HG02885 (cell line): ENCODE measurements at regions not wholly inside any gene's neighbourhood (a gene's known extent, or its start where the extent isn't known, plus 50 kb on each side); places are given as distances from the start of the nearest gene placed in this dataset.
"Not testable (repeated sequence)": the region's sequence is repeated elsewhere in the genome, so short reads cannot be mapped to it uniquely, and the experiment has no call there.

Experiments used
- ATAC-seq: cut with Tn5 transposase; IDR thresholded peaks from one replicate; pipeline ENCODE4 v1.9.1; 2021; ENCODE audit warnings: mild to moderate bottlenecking; ENCODE audit not compliant: unreplicated experiment, poor library complexity

DNA sequence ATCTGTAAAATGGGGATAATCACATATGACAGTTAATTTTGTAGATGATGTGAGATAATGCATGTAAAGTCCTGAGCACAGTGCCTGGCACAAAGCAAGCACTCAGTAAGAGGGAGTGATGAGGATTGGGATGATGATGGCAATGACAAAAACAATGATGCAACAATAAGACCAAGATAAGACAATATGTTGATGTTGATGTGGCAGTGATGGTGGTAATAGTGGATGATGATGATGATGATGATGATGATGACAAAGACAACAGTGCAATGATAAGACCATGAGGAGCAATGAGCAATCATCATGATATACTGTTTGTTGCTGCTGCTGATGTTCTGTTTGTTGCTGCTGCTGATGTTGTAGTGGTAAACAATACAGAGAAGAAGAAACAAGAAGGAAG, 344.1 kb downstream of the NPIPA8 start:
- ATAC-seq, result no peak

DNA sequence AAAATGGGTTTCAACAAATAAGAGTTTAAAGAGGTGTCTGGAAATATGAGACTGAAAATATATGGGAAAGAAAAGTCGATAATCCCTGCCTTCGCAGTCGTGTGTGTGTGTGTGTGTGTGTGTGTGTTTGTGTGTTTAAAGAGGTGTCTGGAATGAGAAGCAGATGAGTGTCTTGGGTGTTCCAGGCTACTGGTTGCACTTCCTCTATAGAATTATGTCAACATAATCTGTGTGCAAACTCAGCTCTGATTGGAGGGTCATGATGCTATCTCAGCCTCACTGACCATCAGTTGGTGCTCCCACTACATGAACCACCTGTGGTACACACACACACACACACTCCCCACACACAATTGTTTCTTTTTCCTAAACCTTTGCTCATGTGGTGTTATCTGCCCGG, 347.3 kb downstream of the NPIPA8 start:
- ATAC-seq, result no peak

DNA sequence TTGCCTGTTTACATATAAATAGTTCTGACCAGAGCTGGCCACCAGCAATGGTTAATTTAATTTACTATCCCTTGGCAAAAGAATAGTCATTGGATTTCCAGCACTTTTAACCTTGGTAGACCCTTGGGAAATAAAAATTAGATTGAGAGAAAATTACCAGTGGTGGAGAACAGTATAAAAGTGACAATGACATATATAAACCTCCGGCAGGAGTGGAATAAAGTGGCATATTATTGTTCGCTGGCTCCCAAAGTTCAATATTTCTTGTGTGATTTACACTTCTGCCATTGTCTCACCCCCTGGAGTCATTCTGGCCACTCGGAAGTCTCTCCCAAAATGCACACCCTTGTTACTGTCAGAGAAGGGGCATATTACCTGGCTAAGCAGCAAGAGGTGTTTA, 347.7 kb downstream of the NPIPA8 start:
- no peak for ATAC-seq

DNA sequence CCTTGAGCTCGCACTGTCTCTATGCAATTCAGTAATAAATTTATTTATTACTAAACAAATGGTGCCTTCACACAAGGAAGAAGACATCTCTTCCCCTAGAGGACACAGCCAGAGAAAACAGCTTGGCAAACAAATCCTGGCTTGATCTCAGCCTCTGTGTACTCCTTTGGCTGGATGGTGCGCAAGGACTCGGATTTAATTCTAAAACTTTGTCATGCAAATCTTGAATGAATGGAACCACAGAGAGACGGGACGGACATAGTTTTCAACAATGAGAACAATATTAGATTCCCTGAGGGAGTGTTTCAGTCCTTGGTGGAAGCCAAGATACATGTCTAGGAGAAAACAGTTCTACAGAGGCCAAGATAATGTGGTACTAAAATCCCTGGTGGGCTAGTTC, 349.5 kb downstream of the NPIPA8 start:
- no peak for ATAC-seq

DNA sequence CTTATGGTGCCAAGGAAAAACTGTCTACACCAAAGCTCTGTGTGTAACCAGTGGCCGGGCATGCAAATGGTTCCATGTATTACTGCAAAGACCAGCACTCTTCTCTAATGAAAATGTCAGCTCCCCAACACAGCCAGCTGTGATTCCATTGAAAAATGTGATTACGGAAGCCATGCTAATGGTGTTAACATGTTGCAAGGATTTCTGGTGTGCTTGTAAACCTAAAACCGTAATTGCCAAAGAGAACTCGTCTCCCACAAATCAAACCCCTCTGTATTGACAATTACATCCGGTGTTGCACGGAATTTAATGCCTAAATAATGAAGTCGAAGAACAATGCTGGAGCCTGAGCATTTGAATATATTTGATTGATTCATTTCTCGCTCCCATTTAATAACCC, 351.7 kb downstream of the NPIPA8 start:
- no peak for ATAC-seq

DNA sequence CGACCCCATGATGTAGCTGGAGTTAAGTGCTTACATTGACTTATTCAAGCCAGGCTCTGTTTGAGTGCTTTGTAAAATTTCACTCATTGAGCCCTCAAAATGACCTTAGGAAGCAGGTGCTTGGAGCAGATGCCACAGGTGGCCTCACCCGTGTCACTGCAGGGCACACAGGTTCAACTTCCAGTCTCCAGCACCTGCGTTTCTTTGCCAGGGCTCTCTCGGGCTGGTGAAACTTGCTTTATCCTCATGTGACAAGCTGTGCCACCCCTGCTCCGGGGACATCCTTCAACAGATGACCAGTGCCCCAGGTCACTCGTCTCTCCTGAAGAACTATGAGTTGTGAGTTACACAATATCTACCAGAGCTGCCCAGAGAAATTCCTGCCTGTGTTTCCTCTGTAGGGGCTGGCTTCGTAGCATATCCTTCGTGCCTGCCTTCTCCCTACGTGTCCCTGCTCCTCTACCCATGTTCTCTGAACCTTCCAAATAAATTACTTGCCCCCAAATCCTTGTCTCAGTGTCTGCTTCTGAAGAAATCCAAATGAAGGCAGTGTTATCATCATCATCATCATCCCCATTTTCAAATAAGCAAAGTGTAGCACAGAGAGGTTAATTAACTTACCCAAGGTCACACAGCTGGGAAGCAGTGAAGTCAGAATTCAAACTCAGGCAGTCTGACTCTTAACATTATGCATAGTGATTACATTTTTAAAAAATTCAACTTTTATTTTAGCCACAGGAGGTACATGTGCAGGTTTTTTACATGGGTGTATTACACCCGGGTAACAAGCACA, 352.5 kb downstream of the NPIPA8 start:
- no peak for ATAC-seq

DNA sequence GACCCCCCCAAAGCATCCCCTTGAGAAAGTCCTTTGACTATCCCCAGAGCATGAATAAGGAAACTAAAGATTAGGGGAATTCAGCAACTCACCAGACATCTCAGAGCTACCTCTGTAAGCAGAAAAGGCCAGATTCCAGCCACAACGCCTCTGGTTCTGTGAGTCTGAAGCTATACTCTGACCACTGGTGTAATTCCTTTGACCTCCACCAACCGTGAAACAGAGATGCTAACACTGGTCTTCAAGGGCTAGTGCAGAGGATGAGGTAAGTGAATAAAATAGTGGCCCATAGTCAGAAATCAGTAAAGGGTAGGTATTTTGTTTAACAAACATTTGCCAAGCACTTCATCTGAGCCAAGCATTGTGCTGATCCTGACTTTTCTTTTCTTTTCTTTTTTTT, 353.4 kb downstream of the NPIPA8 start:
- no peak for ATAC-seq

DNA sequence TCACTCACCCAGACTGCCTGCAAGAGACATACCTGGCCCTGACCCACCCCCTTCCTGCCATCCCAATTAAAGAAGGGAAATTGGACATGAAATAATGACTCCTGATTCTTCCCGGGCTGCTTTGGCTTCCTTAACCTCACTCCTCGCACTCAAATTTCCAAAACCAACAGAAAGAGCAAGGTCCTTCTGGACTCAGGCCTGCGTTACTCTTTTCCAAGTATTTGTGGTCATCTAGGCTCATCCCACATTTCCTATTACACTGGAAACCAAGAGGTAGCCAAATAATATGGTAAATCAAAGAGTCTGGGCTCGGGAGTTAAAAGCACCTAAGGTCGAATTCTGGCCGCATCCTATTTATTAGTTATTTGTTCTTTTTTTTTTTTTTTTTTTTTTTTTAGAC, 359.3 kb downstream of the NPIPA8 start:
- ATAC-seq, result no peak

DNA sequence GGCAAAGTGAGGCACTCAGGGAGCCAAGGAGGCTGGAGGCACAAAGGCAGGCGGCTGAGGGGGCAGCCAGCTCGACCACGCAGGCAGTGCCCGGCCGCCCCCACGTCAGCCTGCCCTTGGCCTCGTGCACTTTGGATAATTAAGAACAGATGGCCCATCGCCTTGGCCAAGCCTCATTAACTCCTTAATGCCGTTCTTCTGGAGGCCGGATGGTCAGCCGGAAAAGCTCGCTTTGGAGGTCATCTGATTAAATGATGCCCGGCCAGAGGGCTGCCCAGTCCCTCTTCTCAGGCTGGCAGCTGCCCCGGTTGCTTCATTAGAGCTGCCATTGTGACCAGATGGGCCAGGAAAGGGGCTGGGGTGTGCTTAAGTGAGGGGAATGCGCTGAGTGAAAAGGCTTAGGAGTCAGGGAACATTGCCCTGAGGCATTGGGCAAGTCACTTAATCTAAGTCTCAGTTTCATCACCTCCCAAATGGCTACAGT, 364.0 kb downstream of the NPIPA8 start:
- ATAC-seq, result no peak

DNA sequence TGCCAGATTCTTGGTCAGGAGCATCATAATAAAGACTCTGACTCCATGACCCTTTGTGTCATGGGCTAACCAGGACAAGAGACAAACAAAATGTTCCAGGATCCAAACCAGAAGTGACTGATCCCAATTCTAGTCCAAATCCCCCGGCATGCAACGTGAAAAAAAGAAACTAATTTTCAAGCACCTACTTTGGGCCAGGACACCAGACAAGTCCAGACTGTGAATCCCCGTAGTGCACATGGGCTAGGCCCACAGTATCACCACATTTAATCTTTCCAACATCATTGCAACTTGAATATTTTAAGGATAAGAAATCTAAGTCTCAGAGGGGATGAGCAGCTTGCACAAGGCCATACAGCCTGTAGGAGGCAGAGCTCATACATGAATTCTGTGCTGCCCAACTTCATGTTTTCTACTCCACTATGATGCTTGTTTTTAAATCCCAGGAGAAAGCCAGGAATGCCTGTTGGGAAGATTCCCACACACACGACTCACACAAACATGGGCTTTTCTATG, 365.7 kb downstream of the NPIPA8 start:
- no peak for ATAC-seq

DNA sequence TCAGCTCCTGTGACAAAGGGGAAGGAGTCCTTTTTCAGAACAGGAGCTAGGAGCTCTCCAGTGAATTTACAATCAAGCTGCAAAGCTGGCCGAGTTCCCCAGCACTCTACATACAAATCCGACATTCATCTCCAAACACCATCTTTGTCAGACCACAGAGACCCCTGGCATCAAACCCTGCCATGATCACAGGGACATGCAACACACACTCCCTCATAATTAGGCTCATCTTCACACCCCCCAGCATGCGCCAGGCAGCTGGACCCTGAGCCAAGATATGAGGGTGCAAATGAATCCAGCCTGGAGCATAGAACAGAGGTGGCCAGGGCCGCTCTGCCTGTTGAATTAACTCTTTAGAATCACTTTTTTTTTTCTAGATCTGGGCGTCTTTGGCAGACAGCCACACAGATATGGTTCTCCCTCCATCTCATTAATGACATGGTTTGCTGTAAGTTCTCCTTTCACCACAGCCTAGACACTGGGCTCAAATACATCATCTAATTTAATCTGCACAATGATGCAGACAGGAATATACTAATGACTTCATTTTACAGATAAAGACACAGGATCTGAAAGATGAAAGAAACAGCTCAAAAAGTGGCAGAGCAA, 366.3 kb downstream of the NPIPA8 start:
- no peak for ATAC-seq

DNA sequence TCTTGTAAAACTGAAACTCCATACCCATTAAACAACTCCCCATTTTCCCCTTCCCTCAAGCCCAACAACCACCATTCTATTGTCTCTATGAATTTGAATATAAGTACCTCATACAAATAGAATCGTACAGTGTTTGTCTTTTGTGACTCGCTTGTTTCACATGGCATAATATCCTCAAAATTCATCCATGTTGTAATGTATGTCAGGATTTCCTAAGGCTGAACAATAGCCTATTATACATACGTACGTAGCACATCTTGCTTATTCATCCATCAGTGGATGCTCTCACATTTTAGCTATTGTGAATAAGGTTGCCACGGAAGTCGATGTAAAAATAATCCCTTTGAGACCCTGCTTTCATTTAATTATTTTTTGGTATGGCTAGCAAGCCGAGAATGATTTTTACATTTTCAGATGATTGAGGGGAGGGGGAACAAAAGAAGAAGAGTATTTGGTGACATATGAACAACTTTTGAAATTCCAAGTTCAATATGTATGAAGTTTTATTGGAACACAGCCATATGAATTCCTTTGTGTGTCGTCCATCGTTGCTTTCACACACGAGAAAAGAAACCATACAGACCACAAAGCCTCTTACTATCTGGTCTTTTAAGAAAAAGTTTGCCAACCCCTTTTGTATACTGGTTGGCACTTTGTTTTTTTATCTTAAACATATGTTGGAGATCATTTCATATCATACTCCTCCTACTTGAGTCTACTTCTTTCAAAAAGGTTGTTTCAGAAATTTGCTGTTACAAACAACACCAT, 371.2 kb downstream of the NPIPA8 start:
- no peak for ATAC-seq

DNA sequence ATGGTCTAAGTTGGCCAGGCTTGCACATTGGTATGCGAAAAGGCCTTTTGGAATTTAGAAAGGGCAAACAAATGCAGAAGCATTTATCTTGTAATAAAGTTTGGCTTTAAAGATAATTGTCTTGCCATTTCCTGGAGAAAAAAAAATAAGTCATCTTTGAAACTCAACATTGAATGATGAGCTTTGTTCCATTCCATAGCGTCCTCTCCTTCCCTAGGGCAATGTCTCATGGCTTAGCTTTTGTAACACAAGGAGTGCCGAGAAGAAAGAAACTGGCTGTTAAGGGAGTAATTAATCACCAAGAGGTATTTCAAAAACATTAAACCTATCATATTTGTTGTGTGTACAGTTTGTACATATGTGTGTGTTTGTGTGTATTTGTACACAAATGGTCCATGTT, 372.3 kb downstream of the NPIPA8 start:
- no peak for ATAC-seq

DNA sequence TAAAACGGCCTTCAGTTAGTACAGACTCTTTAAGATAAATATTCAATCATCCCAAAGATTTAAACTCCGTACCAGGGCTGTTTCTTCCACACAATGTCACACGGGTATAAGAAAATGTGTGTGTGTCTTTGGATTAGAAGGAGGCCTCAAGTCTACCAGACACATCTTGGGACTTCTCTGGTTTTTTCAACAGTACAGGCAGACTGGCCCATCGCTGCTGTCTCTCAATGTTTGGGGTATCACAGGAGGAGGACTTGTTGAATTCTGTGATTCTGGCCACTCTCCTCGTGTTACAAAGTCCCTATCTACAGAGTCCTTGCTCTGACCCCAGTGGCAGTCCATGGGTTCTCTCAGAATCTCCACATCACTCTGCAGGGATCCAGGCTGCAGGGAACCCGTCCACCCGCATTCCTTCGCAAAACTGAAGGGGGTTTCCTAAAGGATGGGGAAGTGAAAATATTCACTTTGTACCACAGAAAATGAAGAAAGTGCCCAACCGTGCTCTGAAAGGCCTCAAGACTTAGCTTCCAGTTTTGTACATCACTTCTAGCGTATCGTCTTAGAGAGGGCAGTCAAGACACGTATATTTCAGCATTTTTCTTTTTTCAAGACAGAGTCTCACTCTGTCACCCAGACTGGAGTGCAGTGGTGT, 373.2 kb downstream of the NPIPA8 start:
- no peak for ATAC-seq

DNA sequence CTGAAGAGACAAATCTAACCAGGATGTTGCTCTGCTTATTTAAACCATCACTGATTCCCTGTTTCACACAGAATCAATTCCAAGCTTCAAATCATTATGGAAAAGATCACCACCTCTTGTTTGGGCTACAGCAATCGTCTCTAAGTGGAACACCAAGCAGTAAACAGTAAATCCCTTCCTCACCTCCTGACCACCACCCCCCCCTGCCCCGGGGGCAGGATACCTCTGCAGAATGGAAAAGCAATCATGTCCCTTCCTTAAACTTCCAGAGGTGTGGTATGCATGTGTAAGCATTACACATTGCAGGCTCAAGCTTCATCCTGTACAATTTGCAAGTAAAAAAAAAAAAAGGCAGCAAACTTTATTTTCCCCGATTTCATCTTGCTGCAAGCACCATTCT, 373.8 kb downstream of the NPIPA8 start:
- no peak for ATAC-seq

DNA sequence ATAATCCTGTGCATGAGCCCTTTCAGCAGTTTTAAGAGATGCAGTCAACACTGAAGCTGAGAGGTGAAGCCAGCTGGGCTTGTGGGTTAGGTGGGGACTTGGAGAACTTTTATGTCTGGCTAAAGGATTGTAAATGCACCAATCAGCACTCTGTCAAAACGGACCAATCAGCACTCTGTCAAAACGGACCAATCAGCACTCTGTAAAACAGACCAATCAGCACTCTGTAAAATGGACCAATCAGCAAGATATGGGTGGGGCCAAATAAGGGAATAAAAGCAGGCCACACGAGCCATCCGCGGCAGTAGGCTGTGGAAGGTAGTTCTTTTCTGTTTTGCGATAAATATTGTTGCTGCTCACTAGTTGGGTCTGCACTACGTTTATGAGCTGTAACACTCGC, 374.7 kb downstream of the NPIPA8 start:
- ATAC-seq, result not testable (repeated sequence)

DNA sequence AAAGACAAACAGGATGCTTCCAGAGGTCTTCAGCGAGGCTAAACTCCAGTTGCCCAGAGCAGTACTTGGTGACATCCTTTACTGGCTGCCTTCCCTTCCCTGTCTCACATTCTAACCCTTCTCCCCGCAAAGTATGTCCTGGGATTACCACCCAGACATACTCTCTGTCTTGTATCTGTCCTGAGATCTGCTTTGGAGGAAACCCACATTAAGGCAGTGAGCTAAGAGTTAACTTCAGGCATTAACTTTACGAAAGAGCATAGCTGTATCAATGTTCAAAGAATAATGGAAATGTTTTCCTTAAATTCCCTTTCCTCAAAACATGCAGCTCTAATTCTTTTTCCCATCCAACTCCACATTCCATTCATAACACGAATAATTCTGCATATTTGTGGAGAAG, 385.2 kb downstream of the NPIPA8 start:
- no peak for ATAC-seq

DNA sequence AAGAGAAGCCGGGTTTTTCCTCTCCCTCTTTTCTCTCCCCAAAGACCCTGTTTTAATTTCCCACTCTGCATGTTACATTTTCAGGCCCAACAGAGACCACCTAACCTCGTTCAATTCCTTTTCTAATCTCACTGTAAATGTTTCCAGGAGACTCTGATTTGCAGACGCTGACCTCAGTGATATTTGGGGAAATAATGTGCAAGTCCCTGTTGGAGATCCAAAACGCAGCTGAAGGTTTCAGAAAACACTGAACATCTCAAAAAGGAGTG, 386.6 kb downstream of the NPIPA8 start:
- ATAC-seq, result no peak

DNA sequence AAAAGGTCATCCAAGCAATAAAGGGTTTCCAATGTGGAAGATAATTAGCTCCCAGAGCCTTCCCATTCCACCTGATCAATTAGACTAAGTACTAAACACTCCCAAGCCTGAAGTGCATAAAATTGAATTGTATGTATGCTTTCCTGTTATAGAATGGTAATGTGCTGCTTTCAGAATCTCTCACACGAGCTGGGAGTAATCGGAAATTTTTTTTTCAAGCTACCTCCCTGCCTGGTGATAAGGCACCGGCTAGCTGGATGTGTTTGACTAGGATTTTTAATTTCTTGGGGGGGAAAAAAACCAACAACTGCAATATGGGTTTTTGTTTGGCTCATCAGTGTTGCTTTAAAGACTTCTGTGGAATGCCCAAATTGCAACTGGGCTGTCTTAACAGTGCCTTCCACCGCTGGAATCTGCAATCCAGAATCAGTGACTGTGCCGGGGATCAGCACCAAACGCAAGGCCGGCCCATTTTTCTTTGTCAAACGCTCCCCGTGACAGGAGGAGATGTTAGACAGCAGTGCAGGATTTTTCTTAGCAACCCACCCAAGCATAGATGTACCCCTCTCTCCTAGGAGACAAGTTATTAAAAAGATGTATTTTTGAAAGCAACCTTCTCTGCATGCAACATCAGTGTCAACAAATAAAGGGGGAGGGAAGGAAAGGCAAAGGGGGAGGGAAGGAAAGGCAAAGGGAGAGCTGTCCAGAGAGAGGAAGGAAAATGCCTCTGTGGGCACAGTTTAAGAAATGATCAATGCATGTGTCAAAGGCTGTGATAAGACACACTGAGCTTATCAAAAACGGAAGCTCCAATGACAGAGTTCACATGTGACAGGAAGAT, 387.2 kb downstream of the NPIPA8 start:
- no peak for ATAC-seq

DNA sequence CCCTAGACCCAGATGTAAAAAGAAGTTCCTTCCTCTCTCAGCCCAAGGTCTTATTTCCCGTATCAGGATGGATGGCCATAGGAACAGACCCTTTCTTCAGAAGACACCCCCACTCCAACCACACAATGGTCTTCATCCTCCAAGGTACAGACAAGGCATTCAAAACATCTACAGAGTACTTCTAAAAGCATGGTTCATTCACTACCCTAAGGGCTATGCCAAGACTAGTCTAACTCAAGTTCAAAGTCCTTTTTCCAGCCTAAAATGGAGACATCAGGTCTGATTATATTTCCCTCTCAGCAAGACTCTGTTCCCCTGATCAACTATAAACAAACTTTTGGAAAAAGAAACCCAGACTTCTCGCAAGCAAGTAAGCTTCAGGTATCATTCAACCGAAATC, 388.9 kb downstream of the NPIPA8 start:
- ATAC-seq, result no peak
